HepG2 (cell line): ENCODE measurements at regions not wholly inside any gene's neighbourhood (a gene's known extent, or its start where the extent isn't known, plus 50 kb on each side); places are given as distances from the start of the nearest gene placed in this dataset.

Source experiments
- CCAR2 ChIP-seq: fragments of 200-400 bp; formaldehyde crosslinking; optimal IDR thresholded peaks from 2 replicates; pipeline ENCODE3; 2018; ENCODE audit warnings: low read depth, mild to moderate bottlenecking, low read length, moderate library complexity
- CREB1 ChIP-seq, 2 experiments: fragments of 450-650 bp in 1 of 2; IDR thresholded peaks; 2 replicates each; pipeline ENCODE4 v1.6.1; 2016 to 2017; ENCODE audit warnings: control low read depth in 1 of 2, mild to moderate bottlenecking in 1 of 2, missing compliant biosample characterization in 1 of 2, missing genetic modification characterization in 1 of 2
- DRAP1 ChIP-seq: IDR thresholded peaks from 2 replicates; pipeline ENCODE4 v1.6.1; 2016; ENCODE audit warnings: missing genetic modification reagents, missing compliant biosample characterization
- HDAC2 ChIP-seq: sonication (generic); formaldehyde crosslinking; IDR thresholded peaks from 2 replicates; pipeline ENCODE4 v1.4.0; 2020; ENCODE audit warnings: missing genetic modification reagents
- IKZF5 ChIP-seq: IDR thresholded peaks from 2 replicates; pipeline ENCODE4 v1.6.1; 2018; ENCODE audit warnings: missing genetic modification reagents, mild to moderate bottlenecking, missing compliant biosample characterization
- IRX3 ChIP-seq: sonication (generic); formaldehyde crosslinking; IDR thresholded peaks from 2 replicates; pipeline ENCODE4 v1.8.1; 2023; ENCODE audit warnings: mild to moderate bottlenecking, low read depth, missing genetic modification reagents, borderline replicate concordance
- ISL2 ChIP-seq: sonication (generic); formaldehyde crosslinking; IDR thresholded peaks from 2 replicates; pipeline ENCODE4 v1.5.0; 2020; ENCODE audit warnings: missing genetic modification reagents
- KLF6 ChIP-seq: IDR thresholded peaks from 2 replicates; pipeline ENCODE4 v1.8.0; 2016; ENCODE audit warnings: missing biosample characterization, missing genetic modification reagents
- MED8 ChIP-seq: sonication (generic); formaldehyde crosslinking; IDR thresholded peaks from 2 replicates; pipeline ENCODE4 v1.8.1; 2023; ENCODE audit warnings: mild to moderate bottlenecking, missing genetic modification reagents; ENCODE audit not compliant: insufficient replicate concordance
- SMYD3 ChIP-seq: sonication (generic); formaldehyde crosslinking; IDR thresholded peaks from 2 replicates; pipeline ENCODE4 v1.8.1; 2023; ENCODE audit warnings: mild to moderate bottlenecking, missing genetic modification reagents
- SNAPC5 ChIP-seq: sonication (generic); formaldehyde crosslinking; IDR thresholded peaks from 2 replicates; pipeline ENCODE4 v1.8.1; 2023; ENCODE audit warnings: mild to moderate bottlenecking, missing genetic modification reagents, borderline replicate concordance
- SOX13 ChIP-seq, 3 experiments: fragments of 450-650 bp in 1 of 3; sonication (generic) in 1 of 3; formaldehyde crosslinking in 1 of 3; IDR thresholded peaks in 2 of 3; conservative IDR thresholded peaks in 1 of 3; 2 replicates each; pipeline versions ENCODE4 v1.5.0 to v1.6.1; 2016 to 2020; ENCODE audit warnings: antibody characterized with exemption in 1 of 3, mild to moderate bottlenecking in 1 of 3, missing compliant biosample characterization in 1 of 3, missing genetic modification reagents in 1 of 3, moderate library complexity in 1 of 3
- ZNF510 ChIP-seq: sonication (generic); formaldehyde crosslinking; IDR thresholded peaks from 2 replicates; pipeline ENCODE4 v1.4.0; 2020; ENCODE audit warnings: low read depth, mild to moderate bottlenecking, missing genetic modification reagents
- ZNF563 ChIP-seq: sonication (generic); formaldehyde crosslinking; IDR thresholded peaks from 2 replicates; pipeline ENCODE4 v1.8.0; 2022; ENCODE audit warnings: mild to moderate bottlenecking, moderate library complexity, missing genetic modification reagents
- ZNF609 ChIP-seq: sonication (generic); formaldehyde crosslinking; IDR thresholded peaks from 2 replicates; pipeline ENCODE4 v1.4.0; 2020; ENCODE audit warnings: mild to moderate bottlenecking, missing genetic modification reagents, borderline replicate concordance
- ZNF629 ChIP-seq: sonication (generic); formaldehyde crosslinking; conservative IDR thresholded peaks from 2 replicates; pipeline ENCODE4 v1.5.0; 2020; ENCODE audit warnings: missing genetic modification reagents
- ZNF800 ChIP-seq: sonication (generic); formaldehyde crosslinking; IDR thresholded peaks from 2 replicates; pipeline ENCODE4 v1.4.0; 2020; ENCODE audit warnings: missing genetic modification reagents
- ZSCAN21 ChIP-seq: sonication (generic); formaldehyde crosslinking; IDR thresholded peaks from 2 replicates; pipeline ENCODE4 v1.8.0; 2022; ENCODE audit warnings: mild to moderate bottlenecking, missing genetic modification reagents, moderate library complexity, borderline replicate concordance

- no peak for TF ChIP-seq IKZF5
- TF ChIP-seq ZSCAN21 (CRISPR knock-in tag) = peak; percentile 47; the same call in 1 of the 2 replicates
- peak; percentile 21; the same call in 1 of the 2 replicates for TF ChIP-seq HDAC2 (CRISPR knock-in tag)
- no peak for TF ChIP-seq ZNF510 (CRISPR knock-in tag)
- TF ChIP-seq IRX3 = no peak
- TF ChIP-seq SOX13 (IDR thresholded peaks at IDR 0.05) = peak; percentile 25; the same call in 1 of the 2 replicates
- peak in 1 of 2 experiments; percentile 38; a peak in 1 of 4 replicates for TF ChIP-seq SOX13 (CRISPR knock-in tag; conservative IDR thresholded peaks at IDR 0.05 in 1 of 2, IDR thresholded peaks at IDR 0.05 in 1 of 2)
- TF ChIP-seq ZNF629 (CRISPR knock-in tag) = no peak
- 0 out of 2 replicates have a peak, but pooled peaks have one; percentile 17 for TF ChIP-seq KLF6 (CRISPR knock-in tag)
- TF ChIP-seq CCAR2 = no peak
- no peak for TF ChIP-seq ZNF563 (CRISPR knock-in tag)
- peak; percentile 55; the same call in 1 of the 2 replicates for TF ChIP-seq SMYD3 (CRISPR knock-in tag)
- TF ChIP-seq MED8 (CRISPR knock-in tag) = no peak
- TF ChIP-seq SNAPC5 (CRISPR knock-in tag) = 0 out of 2 replicates have a peak, but pooled peaks have one; percentile 2
- 0 out of 2 replicates have a peak, but pooled peaks have one; percentile 14 for TF ChIP-seq ZNF800
- 0 out of 2 replicates have a peak, but pooled peaks have one; percentile 39 for TF ChIP-seq ZNF609
- TF ChIP-seq CREB1 (IDR thresholded peaks at IDR 0.05) = peak; percentile 36; the same call in 1 of the 2 replicates
- TF ChIP-seq CREB1 (CRISPR knock-in tag; IDR thresholded peaks at IDR 0.05) = no peak
- no peak for TF ChIP-seq DRAP1
- TF ChIP-seq ISL2 (CRISPR knock-in tag) = peak; percentile 10; the same call in 1 of the 2 replicates
These were observed 146.5 kb upstream of the ZNF217 start (continued) for GRCh38 chr20:53739799-53740785.
